ENCODE measurements at regions not wholly inside any gene's neighbourhood (a gene's known extent, or its start where the extent isn't known, plus 50 kb on each side); places are given as distances from the start of the nearest gene placed in this dataset.

GRCh38 chr6:165186041-165186440 lies 123.4 kb downstream of the C6orf118 start (continued):
- TF ChIP-seq RNF219 (CRISPR knock-in tag; IDR thresholded peaks at IDR 0.05) (no peak), SMAD2 (IDR thresholded peaks at IDR 0.05; ENCODE audit: low read depth, low read length) (no peak), ZNF76 (CRISPR knock-in tag; IDR thresholded peaks at IDR 0.05; ENCODE audit: borderline replicate concordance) (no peak), CCAR2 (IDR thresholded peaks at IDR 0.05; ENCODE audit: low read depth, low read length) (no peak), E2F1 (CRISPR knock-in tag; IDR thresholded peaks at IDR 0.05) (no peak), TAF7 (tag; IDR thresholded peaks at IDR 0.05) (no peak), ZNF584 (CRISPR knock-in tag; IDR thresholded peaks at IDR 0.05; ENCODE audit: low read depth) (no peak), SMARCA5 (IDR thresholded peaks at IDR 0.05) (no peak), KDM1A (IDR thresholded peaks at IDR 0.05) (no peak)

Data from K562 (cell line).